HG02970 (cell line): ENCODE measurements at regions not wholly inside any gene's neighbourhood (a gene's known extent, or its start where the extent isn't known, plus 50 kb on each side); places are given as distances from the start of the nearest gene placed in this dataset.

Source experiments
- ATAC-seq: cut with Tn5 transposase; IDR thresholded peaks from one replicate; pipeline ENCODE4 v1.9.1; 2021; ENCODE audit warnings: mild to moderate bottlenecking, moderate library complexity, moderate number of reproducible peaks; ENCODE audit not compliant: unreplicated experiment, low FRiP score

DNA sequence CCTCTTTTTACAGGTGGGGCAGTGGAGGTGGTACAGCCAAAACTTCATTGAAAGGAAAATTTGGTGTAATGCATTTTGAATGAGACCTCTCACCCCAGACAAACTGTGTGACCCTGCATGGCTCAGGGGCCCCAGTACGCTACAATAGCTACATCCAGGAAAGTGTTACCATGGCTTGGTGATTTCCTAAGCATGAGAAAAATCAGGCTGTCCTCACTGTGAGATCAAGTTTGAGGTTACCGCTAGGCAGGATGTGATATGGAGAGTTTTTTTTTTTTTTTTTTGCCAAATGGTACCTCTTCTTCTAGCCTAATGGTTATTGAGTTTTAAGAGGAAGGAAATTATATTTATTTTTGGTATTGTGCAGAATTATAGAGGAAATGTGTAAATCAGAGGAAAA lies 305.3 kb downstream of the CD83 start:
- no peak for ATAC-seq

DNA sequence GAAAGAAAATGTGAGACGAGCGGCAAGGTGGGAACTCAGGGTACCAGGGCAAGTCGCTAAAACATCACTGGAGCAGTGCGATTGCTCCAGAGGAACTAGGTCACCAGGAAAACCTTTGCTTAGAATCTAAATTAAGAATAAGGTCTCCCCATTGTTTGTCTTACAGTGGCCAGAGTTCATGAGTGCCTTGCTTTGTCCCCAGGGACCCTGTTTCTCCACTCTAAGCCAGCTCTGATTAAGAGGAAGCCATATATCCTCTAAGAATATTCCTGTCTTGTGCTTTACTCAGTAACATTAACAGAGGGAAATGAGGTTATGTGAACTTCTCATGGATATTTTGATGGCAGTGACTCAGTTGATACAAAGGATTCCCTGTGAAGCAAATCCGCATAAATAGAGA lies 305.8 kb downstream of the CD83 start:
- no peak for ATAC-seq

DNA sequence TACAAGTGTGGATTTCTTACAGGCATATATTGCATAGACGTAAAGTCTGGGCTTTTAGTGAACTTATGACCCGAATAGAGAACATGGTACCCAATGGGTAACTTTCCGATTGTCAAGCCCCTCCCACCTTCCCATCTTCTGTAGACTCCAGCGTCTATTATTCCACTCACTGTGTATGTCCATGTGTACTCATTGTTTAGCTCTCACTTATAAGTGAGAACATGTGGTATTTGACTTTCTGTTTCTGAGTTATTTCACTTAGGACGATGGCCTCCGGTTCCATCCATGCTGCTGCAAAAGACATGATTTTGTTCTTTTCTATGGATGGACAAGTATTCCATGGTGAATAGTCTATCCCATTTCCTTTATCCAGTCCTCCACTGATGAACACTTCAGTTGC lies 306.4 kb downstream of the CD83 start:
- no peak for ATAC-seq

DNA sequence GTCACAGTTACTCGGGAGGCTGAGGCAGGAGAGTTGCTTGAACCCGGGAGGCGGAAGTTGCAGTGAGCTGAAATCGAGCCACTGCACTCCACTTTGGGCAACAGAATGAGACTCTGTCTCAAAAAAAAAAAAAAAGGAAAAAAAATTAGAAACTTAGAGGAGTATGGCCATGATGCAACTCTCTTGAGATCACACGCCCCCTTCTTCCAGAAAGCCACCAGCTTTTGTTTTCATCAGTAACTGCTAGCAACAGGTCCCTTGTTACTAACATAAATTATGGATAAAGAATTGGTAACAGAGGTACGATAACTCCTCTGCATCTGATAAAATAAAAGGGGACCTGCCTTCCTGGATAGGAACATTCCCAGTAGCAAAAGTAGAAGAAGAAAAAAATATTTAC lies 308.2 kb downstream of the CD83 start:
- ATAC-seq, result no peak

DNA sequence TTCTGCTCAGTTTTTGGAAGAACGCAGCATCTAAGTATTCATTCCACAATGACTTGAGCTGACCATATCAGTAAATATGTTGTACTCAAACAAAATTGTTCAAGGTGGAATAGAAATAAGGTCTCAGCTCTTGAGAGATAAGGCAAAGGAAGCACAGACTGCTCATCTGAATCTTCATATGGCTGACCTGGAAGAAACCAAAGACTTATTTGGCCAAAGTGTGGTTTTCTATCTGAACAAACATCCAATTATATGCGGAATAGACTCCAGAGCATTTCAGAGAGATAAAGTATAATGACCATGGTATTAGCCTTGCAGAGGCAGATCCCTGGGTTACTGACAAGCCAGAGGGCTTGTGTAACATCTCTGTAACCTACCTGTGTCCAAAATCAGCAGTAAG lies 308.7 kb downstream of the CD83 start:
- ATAC-seq, result no peak

DNA sequence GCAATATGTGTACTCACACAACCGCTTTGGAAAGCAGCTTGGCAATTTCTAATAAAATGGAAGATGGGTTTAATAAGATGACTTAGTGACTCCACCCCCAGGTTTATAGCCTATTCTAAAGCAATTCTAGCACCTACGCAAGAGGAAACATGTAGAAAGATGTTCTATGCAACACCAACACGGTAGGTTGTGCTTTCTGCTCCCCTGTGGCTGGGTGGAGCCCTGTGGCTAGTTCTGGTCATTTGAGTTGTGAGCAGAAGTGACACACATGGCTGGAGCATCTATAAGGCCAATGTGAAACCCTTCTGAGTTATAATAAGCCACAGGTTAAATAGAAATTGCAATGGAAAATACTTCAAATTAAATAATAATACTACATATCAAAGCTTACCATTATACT lies 310.7 kb downstream of the CD83 start:
- ATAC-seq, result no peak

DNA sequence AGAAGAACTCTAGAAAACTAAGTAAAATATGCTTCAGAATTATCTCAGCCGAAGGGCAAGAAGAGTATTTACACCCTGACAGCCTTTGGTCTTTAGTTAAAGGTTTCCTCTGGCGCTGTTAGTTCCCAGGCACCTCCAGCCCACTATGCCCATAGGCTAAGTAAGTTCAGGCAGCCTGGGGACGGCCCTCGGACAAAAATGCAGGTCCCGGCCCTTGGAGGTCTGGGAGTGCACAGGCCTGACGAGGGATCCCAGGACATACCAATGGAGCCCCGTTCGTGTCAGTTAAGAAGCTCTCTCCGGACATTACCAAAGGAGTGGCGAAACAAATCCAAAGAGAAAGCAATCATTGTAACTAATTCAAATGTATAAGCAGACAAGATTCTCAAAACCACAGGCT lies 311.8 kb downstream of the CD83 start:
- no peak for ATAC-seq

DNA sequence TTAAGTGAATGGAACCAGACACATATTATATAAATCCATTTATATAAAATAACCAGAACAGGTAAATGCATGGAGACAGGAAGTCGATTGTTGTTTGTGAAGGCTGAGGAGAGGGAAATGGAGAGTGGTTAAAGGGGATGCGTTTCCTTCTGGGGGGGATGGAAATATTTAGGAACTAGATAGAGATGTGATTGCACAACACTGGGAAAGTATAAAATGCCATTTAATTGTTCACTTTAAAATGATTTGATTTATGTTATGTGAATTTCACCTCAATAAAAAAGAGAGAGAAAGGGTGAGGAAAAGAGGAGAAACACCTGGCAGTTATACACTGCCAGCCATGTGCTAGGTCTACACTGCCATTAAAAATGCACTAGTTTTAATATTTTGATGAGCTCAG lies 312.6 kb downstream of the CD83 start:
- no peak for ATAC-seq

DNA sequence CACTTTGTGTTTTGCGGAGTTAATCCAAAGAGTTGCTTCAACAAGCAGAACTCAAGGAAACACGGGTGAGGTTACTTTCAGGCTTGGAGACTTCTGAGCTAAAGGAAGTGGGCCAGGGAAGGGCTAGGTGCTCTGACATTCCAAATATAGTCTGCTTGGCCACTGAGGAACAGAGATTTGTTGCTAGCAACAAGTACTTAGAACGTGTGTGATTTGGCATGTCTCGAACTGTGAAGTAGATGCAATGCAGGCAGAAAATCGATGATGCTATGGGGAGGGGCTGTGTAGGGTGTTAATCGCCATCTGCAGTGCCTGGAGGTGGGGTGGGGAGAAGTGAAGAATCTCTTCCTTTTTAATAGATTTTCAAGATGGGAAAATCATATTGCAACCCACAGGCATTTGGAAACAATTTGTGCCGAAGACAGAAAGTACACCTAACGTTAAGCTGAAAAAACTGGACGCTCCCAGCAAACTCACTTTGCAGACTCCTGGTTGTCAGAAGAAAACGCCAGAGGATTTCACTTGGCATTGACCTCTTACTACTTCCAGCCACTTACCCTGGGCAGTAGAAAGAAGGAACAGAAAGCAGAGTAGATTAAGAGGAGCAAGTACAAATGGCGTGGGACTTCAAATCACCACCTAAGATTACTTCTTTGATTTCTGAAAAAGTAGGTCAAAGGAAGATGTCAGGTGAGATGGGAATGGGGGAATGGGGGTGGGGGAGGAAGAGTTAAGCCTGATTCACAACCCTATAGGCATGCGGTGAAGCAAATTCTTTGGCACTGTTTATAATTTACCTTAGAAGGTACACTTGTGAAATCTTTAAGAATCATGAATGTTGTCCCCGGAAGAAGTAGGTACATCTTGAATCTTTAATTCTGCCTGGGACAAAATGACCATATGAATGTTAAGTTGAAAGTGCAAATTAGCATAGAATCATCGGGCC lies 314.1 kb downstream of the CD83 start:
- no peak for ATAC-seq

DNA sequence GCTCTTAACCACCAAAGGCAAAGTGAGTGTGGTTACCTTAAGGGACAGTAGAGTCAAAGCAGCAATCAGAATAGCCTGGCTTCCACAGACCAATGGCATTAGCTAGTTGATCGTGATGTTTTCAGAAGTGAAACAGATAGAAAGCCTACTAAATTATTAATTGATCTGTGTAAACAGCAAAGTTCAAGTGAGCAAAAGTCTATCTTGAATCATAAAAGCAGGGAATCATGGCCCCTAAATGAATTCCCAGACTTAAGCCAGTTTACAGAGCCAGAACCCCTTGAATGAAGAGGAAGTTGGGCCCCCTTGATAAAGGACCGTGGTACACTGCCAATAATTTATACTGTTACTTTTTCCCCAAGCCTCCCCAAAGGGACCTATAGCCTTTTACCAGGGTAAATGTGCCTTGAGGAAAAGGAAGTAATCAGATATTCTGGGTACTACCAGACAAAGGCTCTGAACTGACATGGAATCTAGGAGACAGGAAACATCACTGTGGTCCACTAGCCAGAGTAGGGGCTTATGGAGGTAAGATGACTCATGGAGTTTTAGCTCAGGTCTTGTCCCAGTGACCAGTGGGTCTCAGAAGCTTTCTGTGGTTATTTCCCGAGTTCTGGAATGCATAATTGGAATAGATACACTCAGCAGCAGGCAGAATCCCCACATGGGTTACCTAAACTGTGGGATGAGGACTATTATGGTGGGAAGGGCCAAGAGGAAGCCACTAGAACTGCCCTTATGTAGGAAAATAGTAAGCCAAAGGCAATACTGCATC lies 317.5 kb downstream of the CD83 start:
- ATAC-seq, result no peak

DNA sequence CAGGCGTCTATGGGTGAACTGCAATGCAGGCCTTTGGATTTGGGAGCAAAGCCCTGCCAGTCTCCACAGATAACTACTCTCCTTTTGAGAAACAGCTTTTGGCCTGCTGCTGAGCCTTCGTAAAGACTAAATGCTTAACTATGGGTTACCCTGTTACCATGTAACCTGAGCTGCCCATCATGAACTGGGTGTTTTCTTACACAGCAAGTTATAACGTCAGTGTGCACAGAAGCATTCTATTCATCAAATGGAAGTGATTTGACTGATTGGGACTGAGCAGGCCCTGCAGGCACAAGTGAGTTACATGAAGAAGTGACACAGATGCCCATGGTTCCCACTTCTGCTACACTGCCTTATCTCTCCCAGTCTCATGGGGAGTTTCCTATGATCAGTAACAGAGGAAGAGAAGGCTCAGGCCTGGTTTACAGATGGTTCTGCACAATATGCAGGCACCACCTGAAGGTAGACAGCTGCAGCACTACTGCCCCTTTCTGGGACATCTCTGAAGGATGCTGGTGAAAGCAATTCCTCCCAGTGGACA lies 319.1 kb downstream of the CD83 start:
- ATAC-seq, result no peak

DNA sequence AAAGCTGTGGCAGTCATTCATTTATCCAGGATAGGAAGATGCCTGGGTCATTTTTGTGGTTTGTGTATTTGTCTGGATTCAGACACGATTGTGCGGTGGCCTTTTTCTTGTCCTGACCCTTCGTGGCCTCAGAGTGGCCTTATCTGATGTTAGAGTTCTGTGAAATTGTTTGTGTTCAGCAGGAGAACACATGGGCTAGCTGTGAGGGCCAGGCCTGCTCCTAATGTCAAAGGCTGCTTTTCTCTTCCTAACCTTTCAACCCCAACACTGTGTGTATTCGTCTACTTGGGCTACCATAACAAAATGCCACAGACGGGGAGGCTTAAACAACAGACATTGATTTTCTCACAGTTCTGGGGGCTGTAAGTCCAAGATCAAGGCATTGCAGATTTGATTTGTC lies 321.8 kb downstream of the CD83 start:
- no peak for ATAC-seq

DNA sequence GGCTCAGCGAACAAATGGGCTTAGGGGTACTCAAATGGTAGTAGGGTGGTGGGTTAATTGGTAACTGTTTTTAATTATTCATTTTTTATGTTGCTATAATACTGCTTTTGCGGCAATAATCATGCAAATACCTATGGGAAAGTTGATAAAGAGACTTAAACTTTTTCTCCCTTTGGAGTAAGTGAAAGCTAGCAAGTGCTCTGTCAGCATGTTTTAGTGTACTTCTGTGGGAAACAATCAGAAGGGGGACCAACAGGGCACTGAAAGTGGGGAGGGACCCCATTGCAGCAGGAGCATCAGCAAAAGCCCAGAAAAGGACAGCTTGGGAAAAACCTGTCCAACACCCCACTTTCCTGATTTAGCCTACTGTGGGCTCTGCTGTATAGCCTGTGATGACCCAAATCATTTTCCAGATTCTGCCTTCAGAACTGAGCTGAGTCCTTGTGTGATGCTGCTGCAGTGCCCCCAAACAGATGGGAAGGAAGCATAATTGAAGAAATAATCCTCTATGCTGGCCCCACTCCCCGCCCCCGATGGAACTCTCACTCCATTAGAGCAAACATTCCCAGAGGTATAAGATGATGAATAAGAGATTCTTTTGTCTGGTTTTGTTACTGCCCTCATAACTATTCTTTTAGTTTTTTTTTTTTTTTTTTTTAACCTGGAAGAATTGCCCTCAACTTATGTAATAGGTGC lies 322.8 kb downstream of the CD83 start:
- no peak for ATAC-seq

DNA sequence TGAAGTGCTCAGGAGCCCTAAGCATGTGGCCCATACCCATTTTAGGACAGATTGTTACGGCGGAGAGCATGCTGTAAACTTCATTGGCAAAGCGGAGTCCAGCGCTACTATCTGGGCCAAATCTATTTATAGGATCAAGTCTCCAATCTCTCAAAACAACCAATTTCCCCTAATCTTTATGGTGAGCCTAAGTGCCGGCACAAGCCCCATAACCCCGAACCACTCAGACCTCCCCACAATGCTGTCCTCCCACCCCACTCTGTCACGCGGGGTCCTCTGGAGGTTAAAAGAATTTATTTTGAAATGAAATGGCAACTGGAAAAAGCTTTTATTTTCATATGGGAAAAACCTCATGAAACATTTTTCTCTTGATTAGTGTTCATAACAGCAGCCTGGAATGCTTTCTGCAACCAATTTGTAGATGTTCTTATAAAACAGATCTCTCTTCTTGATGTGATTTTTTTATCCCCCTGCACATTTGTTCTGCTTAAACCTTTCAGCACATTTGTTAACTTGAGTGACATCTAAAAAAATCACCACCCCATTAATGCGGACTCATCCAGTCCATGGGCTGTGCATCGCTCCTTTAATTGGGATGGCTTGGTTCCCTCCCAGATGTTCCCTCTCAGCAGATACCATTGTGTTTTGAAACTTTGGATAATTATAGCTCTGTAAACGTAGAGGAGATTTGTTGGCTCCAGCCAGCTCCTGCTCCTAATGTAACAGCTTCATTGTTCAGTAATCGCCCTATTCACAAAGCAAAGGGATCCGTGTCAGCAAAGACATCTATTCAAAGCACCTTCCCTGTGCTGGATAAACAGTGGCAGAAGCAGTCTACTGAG lies 323.6 kb downstream of the CD83 start:
- no peak for ATAC-seq

DNA sequence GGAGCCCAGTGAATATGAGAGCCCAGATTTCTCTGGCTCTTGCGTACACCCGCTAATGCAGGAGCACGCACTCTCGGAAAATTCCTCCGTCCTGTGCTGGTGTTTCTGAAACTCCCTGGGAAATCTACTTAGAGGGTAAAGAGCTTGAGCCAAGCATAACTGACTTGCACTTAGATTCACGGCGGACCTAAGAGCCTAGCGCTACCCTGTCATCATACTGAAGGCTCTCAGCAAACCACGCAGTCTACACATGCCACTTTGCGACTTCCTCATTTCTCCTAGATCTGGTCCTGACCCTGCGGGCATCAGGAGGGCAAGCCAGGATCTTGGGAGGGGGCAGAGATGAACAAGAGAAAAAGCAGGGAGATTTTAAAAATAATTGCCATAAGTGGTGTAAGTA lies 324.7 kb downstream of the CD83 start:
- ATAC-seq, result no peak

DNA sequence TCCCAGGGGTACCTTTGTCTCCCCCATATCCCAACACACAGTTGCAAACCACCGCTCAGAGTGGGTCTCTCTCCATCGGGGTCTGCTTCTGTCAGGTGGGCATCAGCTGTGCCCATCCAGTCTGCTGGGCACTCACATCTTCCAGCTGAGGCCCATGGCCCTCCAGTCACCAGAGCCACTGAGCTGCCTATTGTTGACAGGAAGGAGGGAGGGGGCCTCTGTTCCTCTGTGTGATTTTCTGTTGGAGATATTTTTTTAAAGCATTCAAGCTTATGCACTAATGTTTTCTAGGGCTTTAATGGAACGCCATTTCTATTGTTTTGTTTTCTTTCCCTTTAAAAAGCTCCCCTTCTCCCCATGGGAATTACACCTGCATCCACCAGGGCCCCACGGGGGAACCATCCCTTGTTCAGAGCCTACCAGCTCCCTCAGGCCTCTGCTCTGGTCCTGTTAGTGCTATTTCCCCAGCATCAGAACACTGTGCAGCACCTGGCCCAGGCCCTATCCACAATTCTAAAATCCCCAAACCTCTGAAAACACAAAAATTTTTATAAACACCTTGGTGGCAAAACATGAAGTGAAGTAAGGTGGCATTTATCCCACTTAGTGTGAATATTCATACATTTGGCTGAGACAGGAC lies 326.2 kb downstream of the CD83 start:
- ATAC-seq, result no peak

DNA sequence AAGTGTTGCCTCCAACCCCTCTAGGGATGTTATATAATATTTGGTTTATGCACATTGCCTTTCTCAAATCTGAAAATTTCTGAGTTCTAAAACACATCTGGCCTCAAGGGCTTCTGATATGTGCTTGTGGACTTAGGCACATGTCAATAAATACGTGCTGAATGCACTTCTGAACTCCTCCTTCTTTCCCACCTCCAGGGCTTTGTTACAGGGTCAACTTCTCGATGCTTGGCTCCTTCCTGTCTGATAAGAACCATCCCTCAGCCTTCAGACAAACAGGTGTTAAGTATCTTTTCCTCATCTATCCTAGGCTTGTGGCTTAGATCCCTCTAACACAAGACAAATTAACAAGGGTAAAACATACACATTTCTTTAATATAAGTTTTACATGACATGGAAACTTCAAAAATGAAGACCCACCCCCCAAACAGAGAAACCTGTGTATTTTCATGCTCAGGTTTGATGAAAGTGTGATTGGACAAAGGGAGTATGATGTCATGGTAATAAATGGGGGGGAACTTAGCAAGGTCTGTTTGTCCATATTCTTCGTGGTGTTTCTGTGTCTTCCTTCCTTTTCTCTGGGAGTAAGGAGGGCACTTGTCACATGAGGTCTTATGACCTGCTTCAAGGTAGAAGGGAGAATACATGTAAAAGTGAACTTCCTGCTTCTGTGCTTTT lies 326.9 kb downstream of the CD83 start:
- no peak for ATAC-seq

DNA sequence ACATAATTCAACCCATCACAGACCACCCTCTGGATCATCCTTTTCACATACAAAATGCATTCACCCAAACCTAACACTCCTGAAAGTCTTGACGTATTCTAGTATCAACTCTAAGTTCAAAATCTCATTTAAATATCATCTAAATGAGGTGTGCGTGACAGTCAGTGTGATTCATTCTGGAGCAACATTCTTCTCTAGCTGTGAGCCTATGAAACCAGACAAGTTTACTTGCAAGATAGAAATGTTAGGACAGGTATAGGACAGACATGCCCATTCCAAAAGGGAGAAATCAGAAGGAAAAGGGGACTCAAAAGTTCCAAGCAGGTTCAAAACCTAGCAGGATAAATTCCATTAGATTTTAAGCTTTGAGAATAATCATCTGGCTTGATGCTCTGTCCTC lies 329.7 kb downstream of the CD83 start:
- ATAC-seq, result no peak

DNA sequence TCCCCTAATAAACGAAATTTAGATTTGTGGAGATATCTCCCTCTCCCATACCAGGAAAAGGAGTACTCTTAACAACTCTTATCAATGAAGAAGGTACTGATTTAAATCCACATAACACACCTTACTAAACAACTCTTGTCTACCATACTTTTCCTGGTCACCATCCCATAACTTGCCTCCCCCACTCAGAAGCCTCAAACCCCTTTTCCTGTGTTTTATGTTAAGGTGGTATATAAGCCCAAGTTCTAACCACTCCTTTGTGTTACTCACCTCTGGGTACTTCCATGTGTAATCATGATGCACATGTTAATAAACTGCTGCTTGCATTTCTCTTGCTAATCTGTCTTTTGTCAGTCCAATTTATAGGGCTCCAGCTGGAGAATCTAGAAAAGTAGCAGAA lies 330.7 kb downstream of the CD83 start:
- no peak for ATAC-seq
